Superior temporal gyrus (tissue), 1 donor: ENCODE measurements at regions not wholly inside any gene's neighbourhood (a gene's known extent, or its start where the extent isn't known, plus 50 kb on each side); places are given as distances from the start of the nearest gene placed in this dataset.
"Not testable (repeated sequence)": the region's sequence is repeated elsewhere in the genome, so short reads cannot be mapped to it uniquely, and the experiment has no call there.

Experiments
- DNase-seq: peaks from one replicate; pipeline ENCODE4 v3.0.0-alpha.2; 2016; ENCODE audit errors: extremely low spot score

DNA sequence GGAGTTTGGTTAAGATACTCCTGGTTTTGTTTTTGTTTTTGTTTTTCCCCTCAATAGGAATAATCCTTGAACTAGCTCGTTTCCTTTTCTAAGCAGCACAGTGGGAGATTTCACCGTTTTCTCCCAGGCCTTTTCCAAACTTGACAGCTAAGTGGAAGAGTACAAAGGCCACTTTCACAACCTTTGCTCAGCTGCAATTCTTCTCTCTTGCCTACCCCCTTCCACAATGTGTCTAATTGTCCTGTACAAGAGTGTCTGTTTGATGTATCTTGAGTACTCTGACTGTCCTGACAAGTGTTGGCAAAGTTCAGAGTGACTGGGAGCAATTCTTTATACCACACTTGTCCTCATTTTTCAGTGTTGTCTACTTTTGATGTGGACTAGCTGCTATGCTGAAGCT, 674.3 kb upstream of the AMOT start:
- no peak for DNase-seq

DNA sequence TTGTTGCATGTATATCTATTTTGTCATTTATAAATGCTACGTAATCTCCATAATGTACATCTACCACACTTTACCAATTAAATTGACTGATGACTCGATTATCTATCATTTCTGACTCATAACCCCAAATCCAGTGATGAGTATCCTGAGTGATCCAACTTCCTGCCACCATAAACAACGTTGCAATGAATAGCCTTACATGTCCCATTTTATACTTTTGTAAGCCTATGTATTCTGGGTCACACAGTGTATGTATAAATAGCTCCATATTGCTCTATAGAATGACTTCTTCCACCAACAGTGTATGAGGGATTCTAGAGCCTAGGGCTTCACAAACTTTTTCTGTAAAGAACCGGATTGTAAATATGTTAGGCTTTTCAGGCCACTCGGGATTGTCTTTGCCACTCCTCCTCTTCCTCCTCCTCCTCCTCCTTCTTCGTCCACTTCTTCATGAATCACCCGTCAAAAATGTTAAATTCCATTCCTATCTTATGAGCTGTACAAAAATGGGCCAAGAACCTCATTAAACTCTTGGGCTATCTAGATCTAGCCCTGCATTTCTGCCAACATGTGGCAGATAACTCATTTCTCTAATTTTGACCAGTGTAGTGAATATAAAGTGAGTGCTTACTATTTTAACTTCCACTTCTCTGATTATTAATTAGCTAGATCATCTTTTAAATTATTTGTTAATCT, 672.2 kb upstream of the AMOT start:
- no peak for DNase-seq

- DNase-seq: no peak
Observed at GRCh38 chrX:113510586-113510985, 670.0 kb upstream of the AMOT start.

DNA sequence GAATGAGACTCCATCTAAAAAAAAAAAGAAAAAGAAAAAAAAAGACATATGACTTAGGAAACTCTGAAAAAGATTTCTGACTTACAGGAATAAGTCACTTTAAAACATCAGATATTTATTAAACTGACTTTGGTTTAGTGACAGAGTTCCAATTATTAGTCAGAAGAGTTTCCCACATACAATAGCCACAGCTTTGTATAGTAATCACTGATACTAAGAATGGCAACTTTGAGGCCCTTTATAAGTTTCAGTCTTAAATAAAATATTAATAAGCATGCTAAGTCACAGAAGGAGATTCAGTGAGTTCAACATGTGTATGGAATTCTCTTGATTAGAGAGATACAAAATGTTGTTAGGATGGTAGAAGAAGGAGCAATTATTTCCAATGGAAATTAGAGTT, 652.3 kb upstream of the AMOT start:
- no peak for DNase-seq

GRCh38 chrX:113473418-113473817, 632.8 kb upstream of the AMOT start:
- no peak for DNase-seq

- not testable (repeated sequence) for DNase-seq
Observed at GRCh38 chrX:113473015-113473414, 632.4 kb upstream of the AMOT start.

- no peak for DNase-seq
Observed at GRCh38 chrX:113470166-113470565, 629.5 kb upstream of the AMOT start.

DNA sequence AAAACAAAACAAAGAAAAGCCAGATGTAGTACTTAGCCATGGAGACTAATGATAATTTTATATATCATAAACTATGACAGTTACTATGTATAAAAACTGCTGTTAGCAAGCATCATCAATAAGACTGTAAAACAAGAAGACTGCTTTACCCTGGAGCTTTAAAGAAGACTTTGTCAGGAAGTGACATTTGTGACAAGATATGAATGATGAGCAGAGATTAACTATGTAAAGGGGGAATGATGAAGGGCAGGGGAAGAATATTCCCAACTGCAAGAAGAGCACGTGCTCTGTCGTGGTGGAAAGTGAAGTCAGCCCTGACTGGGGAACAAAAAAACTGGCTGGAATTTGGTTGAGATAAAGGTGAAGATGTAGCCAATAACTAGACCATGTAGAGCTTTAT, 617.1 kb upstream of the AMOT start:
- no peak for DNase-seq

DNA sequence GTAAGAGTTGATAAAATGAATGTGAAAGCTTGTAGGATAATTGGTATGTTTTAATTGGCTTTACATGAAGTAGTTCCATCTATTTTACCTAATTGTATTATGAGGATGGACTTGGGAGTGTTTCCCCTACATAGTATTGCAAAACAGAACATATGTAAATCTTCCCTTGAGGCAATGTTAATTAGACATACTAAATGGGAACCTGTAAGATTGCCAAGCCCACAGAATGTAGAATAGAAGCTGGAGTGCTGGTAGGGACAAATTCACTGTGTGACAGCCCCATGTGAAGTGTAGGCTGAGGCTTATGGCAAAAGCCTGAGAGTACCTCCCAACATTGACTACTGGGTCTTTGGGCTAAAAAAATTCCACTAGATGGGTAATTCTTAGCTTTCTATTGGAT, 615.0 kb upstream of the AMOT start:
- no peak for DNase-seq

DNA sequence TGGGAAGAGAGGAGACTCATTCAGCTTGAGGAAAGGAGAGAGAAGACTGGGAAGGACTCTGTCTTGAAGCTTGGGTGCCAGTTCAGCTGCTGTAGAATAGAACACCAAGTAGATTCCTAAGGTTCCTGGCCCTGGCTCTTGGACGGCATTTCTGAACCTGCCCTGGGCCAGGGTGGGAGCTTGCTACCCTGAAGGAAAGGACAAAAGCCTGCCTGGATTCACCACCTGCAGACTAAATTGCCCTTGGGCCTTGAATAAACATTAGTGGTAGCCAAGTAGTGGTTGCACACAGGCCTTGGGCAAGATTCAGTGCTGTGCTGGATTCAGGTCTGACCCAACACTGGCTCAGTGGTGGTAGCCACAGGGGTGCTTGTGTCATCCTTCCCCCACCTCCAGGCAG, 588.4 kb upstream of the AMOT start:
- no peak for DNase-seq

- no peak for DNase-seq
Observed at GRCh38 chrX:113422323-113422722, 581.7 kb upstream of the AMOT start.

DNA sequence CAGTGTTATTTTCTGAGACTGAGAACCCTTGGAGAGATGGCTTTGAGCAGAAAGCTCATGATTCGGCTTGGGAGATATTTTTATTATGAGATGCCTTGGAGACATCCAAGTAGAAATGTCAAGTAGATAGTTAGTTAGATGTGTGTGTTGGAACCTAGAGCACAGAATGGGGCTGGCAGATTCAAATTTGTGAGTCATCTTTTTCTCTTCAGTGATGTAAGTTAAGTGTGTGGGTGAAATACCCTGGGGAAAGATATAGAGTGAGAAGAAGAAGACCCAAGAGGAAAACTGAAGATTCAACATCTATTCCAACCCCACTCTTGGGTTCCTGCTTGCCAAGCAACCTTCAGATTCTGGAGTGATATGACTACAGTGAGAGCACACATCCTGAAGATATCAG, 580.8 kb upstream of the AMOT start:
- DNase-seq: peak; percentile 10

DNA sequence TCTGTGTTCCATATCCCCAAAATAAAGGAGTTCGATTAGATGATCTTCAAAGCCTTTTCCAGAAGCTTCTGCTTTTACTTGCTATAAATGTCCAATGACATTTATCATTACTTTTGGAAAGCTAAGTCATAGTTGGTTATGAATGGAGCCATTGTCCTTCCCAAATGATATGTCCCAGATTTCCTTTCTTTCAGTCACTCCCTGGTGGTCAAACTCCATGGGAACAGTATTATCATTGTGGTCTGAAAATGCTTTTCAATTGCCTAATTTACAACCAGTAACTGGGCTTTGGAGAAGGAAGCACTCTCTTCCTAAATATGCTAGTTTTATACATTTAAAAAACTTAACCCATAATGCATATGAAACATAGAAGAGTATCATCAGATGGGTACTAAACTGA, 571.5 kb upstream of the AMOT start:
- DNase-seq: no peak

DNA sequence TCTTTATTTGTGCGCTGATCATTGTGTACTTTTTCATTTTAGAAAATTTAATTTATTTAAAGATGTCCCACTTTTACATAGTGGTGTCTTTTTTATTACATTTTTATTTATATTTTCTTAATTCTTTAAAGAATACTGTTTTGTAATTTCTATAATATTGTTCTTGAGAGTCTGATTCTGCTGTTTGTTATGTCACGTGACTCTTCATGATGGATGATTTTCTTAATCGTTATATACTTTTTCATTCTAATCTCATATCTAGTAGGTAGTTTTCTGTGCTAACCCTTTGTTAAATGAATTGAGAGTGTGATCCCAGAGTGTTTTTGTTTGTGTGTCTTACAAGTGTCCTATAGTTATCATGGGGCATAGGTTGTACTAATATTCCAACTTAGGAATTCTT, 568.2 kb upstream of the AMOT start:
- DNase-seq: no peak

- no peak for DNase-seq
Observed at GRCh38 chrX:113400193-113400704, 559.6 kb upstream of the AMOT start.

DNA sequence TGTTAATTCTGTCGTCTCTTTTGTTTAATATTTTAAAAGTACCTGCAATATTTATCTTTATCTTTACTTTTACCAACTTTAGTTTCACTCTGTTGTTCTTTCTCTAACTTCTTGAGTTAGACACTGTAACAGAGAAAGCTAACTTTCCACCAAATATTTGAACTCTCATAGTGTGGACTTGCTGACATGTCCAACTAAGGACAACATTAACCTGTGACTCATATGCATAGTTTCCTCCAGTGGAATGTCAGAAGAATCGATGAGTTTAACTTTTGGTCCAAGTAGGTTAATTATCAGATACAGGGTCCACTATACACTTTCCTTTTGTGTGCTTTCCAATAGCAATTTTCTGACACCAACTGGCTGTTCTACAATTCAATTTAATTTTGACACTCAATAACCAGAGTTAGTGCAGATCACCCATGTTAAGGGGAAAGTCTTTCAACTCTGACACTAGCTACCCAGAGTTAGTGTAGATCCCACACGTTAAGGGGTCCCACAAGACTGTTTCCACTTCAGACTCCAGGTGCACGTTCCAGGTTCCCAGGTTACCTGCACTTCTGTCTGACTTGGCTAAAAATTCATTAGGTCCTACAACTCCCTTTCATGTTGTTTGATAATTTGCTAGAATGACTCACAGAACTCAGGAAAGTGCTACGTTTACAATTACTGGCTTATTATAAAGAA, 559.0 kb upstream of the AMOT start:
- no peak for DNase-seq

DNA sequence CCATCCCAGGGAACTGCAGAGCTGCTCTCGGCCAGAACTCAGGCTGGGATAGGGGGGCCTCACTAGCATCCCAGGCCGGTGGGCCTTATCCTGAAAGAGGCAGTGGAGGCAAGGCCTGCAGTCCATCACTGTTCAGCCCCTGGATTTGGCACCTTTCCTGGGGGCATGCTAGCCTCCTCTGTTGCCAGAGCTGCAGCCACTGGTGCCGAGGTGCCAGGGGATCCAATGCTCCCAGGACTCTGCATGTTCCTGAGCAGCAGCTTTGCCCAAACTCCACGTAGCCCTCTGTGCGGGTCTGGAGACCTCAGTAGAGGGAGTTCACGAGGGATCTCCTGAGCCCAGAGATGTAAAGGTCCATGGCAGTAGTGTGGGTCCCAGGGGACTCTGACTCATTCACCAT, 551.7 kb upstream of the AMOT start:
- DNase-seq: no peak

- DNase-seq: no peak
Observed at GRCh38 chrX:113391875-113392274, 551.2 kb upstream of the AMOT start.

- DNase-seq: no peak
Observed at GRCh38 chrX:113390531-113390930, 549.9 kb upstream of the AMOT start.

DNA sequence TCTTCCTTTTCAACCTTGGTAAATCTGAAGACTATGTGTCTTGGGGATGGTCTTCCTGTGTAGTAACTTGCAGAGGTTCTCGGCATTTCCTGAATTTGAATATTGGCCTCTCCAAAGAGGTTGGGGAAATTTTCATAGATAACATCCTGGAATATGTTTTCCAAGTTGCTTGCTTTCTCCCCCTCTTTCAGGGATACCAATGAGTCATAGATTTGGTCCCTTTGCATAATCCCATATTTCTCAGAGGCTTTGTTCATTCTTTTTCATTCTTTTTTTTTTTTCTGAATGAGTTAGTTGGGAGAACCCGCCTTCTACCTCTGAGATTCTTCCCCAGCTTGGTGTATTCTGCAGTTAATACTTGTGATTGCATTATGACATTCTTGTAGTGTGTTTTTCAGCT, 549.2 kb upstream of the AMOT start:
- no peak for DNase-seq

- peak; percentile 50 for DNase-seq
Observed at GRCh38 chrX:113384628-113385027, 544.0 kb upstream of the AMOT start.

- not testable (repeated sequence) for DNase-seq
Observed at GRCh38 chrX:113373421-113373820, 532.8 kb upstream of the AMOT start.

DNA sequence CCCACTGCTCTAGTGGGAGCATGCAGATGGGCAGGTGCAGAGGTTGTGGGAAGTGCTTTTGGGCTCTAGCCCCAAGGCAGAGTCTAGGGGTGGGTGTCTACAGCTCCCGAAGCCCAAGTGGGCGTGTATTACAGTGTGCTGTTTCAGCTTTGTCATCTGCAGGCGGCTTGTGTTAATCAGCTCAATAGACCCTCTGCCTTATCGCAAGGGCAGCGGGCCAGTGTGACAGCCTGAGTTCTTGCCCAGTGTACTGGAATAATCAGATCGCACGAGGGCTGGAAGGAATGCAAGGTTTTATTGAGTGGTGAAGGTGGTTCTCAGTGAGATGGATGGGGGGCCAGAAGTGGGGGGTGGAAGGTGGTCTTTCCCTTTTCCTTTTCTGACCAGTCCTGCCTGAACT, 529.4 kb upstream of the AMOT start:
- no peak for DNase-seq

DNA sequence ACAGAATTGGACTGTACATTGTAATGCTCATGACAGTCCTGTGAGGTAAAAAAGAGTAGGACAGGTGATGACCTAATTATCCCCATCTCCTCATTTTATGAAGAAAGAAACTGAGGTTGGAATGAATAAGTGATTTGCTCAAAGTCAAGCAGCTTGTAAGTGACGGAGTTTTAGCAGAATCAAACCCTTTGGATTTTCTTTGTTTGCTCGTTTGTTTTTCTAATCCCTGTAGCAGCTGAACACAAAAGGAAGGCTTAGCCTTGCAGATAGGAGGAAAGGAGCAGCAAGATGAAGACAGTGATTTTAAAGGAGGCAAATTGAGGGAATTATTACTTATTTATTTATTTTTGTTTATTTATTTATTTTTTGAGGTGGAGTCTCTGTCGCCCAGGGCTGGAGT, 528.4 kb upstream of the AMOT start:
- no peak for DNase-seq
